ENCODE measurements at regions not wholly inside any gene's neighbourhood (a gene's known extent, or its start where the extent isn't known, plus 50 kb on each side); places are given as distances from the start of the nearest gene placed in this dataset.

GRCh38 chr2:30037016-30037415 is 109.8 kb upstream of the YPEL5 start:
- TF ChIP-seq CTCF (IDR thresholded peaks at IDR 0.05): no peak
- TF ChIP-seq, protein P1, sequence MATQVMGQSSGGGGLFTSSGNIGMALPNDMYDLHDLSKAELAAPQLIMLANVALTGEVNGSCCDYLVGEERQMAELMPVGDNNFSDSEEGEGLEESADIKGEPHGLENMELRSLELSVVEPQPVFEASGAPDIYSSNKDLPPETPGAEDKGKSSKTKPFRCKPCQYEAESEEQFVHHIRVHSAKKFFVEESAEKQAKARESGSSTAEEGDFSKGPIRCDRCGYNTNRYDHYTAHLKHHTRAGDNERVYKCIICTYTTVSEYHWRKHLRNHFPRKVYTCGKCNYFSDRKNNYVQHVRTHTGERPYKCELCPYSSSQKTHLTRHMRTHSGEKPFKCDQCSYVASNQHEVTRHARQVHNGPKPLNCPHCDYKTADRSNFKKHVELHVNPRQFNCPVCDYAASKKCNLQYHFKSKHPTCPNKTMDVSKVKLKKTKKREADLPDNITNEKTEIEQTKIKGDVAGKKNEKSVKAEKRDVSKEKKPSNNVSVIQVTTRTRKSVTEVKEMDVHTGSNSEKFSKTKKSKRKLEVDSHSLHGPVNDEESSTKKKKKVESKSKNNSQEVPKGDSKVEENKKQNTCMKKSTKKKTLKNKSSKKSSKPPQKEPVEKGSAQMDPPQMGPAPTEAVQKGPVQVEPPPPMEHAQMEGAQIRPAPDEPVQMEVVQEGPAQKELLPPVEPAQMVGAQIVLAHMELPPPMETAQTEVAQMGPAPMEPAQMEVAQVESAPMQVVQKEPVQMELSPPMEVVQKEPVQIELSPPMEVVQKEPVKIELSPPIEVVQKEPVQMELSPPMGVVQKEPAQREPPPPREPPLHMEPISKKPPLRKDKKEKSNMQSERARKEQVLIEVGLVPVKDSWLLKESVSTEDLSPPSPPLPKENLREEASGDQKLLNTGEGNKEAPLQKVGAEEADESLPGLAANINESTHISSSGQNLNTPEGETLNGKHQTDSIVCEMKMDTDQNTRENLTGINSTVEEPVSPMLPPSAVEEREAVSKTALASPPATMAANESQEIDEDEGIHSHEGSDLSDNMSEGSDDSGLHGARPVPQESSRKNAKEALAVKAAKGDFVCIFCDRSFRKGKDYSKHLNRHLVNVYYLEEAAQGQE (IDR thresholded peaks at IDR 0.05; ENCODE audit: insufficient read depth in 1 of 2, low read depth in 2 of 2, low read length in 1 of 2): no peak
- TF ChIP-seq POLR2AphosphoS5 (IDR thresholded peaks at IDR 0.05; ENCODE audit: low read depth, low read length): no peak
- no peak for TF ChIP-seq SIN3A (IDR thresholded peaks at IDR 0.05; ENCODE audit: borderline replicate concordance, insufficient read depth, low read depth, low read length)

Measured in Panc1 (cell line).